Osteocyte (in vitro differentiated cells): ENCODE measurements at regions not wholly inside any gene's neighbourhood (a gene's known extent, or its start where the extent isn't known, plus 50 kb on each side); places are given as distances from the start of the nearest gene placed in this dataset.

Experiments
- DNase-seq: peaks from one replicate; pipeline ENCODE4 v3.0.0; 2021; ENCODE audit warnings: mixed read lengths; ENCODE audit not compliant: unreplicated experiment; ENCODE audit errors: extremely low spot score
- H3K27ac Mint-ChIP-seq: one replicate; pipeline ENCODE4 v1.8.0; 2021; ENCODE audit warnings: mild to moderate bottlenecking, mixed read lengths; ENCODE audit not compliant: unreplicated experiment
- H3K27me3 Mint-ChIP-seq: one replicate; pipeline ENCODE4 v1.8.0; 2021; ENCODE audit warnings: mixed read lengths; ENCODE audit not compliant: unreplicated experiment
- H3K36me3 Mint-ChIP-seq: one replicate; pipeline ENCODE4 v1.8.0; 2021; ENCODE audit warnings: mixed read lengths; ENCODE audit not compliant: unreplicated experiment
- H3K4me1 Mint-ChIP-seq: one replicate; pipeline ENCODE4 v1.8.0; 2021; ENCODE audit warnings: mixed read lengths; ENCODE audit not compliant: unreplicated experiment
- H3K4me3 Mint-ChIP-seq: one replicate; pipeline ENCODE4 v1.8.0; 2021; ENCODE audit warnings: mild to moderate bottlenecking, moderate library complexity, mixed read lengths; ENCODE audit not compliant: unreplicated experiment
- H3K9me3 Mint-ChIP-seq: one replicate; pipeline ENCODE4 v1.8.0; 2021; ENCODE audit warnings: mixed read lengths; ENCODE audit not compliant: unreplicated experiment
- CTCF ChIP-seq: fragments of 200-600 bp; sonication (generic); IDR thresholded peaks from 2 replicates; pipeline ENCODE4 v1.5.0; 2021; ENCODE audit warnings: antibody characterized with exemption, mild to moderate bottlenecking, moderate library complexity

- H3K27me3 Mint-ChIP-seq, result no peaks in the 10 kb centered on the region
- no peaks in the 10 kb centered on the region for H3K36me3 Mint-ChIP-seq
- H3K9me3 Mint-ChIP-seq, result no peaks in the 10 kb centered on the region
- H3K4me3 Mint-ChIP-seq, result no peak overlapping the region
- TF ChIP-seq CTCF, result no peak
- no peaks in the 10 kb centered on the region for H3K4me1 Mint-ChIP-seq
- DNase-seq, result no peak
- no peak overlapping the region for H3K27ac Mint-ChIP-seq
Observed at GRCh38 chr2:103977668-103978067, 876.2 kb upstream of the POU3F3 start.

- Mint-ChIP-seq H3K4me1 (no peaks in the 10 kb centered on the region), H3K27ac (no peak overlapping the region), H3K4me3 (no peak overlapping the region), H3K36me3 (no peaks in the 10 kb centered on the region), H3K9me3 (no peaks in the 10 kb centered on the region), H3K27me3 (no peaks in the 10 kb centered on the region)
- TF ChIP-seq CTCF, result no peak
- DNase-seq, result no peak
Observed at GRCh38 chr2:103980401-103980800, 873.5 kb upstream of the POU3F3 start.

GRCh38 chr2:103982691-103983090 lies 871.2 kb upstream of the POU3F3 start:
- no peak overlapping the region for H3K4me3 Mint-ChIP-seq
- H3K27ac Mint-ChIP-seq, result no peak overlapping the region
- H3K9me3 Mint-ChIP-seq, result no peaks in the 10 kb centered on the region
- TF ChIP-seq CTCF, result no peak
- no peaks in the 10 kb centered on the region for H3K27me3 Mint-ChIP-seq
- H3K36me3 Mint-ChIP-seq, result no peaks in the 10 kb centered on the region
- DNase-seq, result no peak
- H3K4me1 Mint-ChIP-seq, result no peaks in the 10 kb centered on the region

- Mint-ChIP-seq H3K27ac (no peak overlapping the region), H3K9me3 (no peaks in the 10 kb centered on the region), H3K4me1 (no peaks in the 10 kb centered on the region), H3K27me3 (no peaks in the 10 kb centered on the region), H3K36me3 (no peaks in the 10 kb centered on the region), H3K4me3 (no peak overlapping the region)
- no peak for TF ChIP-seq CTCF
- no peak for DNase-seq
Observed at GRCh38 chr2:103986001-103986400, 867.9 kb upstream of the POU3F3 start.

- Mint-ChIP-seq H3K27me3 (no peaks in the 10 kb centered on the region), H3K4me1 (no peaks in the 10 kb centered on the region), H3K36me3 (no peaks in the 10 kb centered on the region), H3K27ac (no peak overlapping the region), H3K9me3 (no peaks in the 10 kb centered on the region), H3K4me3 (no peak overlapping the region)
- DNase-seq, result no peak
- peak; percentile 47 for TF ChIP-seq CTCF
Observed at GRCh38 chr2:103991591-103991990, 862.3 kb upstream of the POU3F3 start.
